ENCODE measurements at regions not wholly inside any gene's neighbourhood (a gene's known extent, or its start where the extent isn't known, plus 50 kb on each side); places are given as distances from the start of the nearest gene placed in this dataset.

GRCh38 chr2:44110444-44110843 lies 58.2 kb upstream of the PPM1B start:
- H3K27me3 ChIP-seq (ENCODE audit: control insufficient read depth, insufficient read depth, low read length): peaks cover 3% of the 10 kb centered on the region
- H3K27me3 Mint-ChIP-seq: peaks cover 26% of the 10 kb centered on the region
- no peak overlapping the region for H3K4me3 ChIP-seq (ENCODE audit: low read depth, low read length)
- ATAC-seq (ENCODE audit: low read depth in 2 of 2) (no peak), DNase-seq (no peak)
- no peaks in the 10 kb centered on the region for H3K9me3 Mint-ChIP-seq
- no peaks in the 10 kb centered on the region for H3K36me3 Mint-ChIP-seq
- H3K9me3 ChIP-seq (ENCODE audit: control insufficient read depth in 2 of 2, low read length in 2 of 2): no peaks in the 10 kb centered on the region
- H3K4me1 ChIP-seq (ENCODE audit: control insufficient read depth, insufficient read depth, low read length, poor library complexity, severe bottlenecking): no peaks in the 10 kb centered on the region
- H3K4me3 Mint-ChIP-seq: peak overlapping the region in 1 of 4 donors; percentile 10
- no peak overlapping the region for H3K27ac ChIP-seq (ENCODE audit: insufficient read depth, low read length, poor library complexity, severe bottlenecking)
- no peaks in the 10 kb centered on the region for H3K36me3 ChIP-seq (ENCODE audit: control insufficient read depth, insufficient read depth, low read length)
- H3K4me1 Mint-ChIP-seq: peaks cover 0 to 4% (median 2%) of the 10 kb centered on the region in 4 donors
- H3K27ac Mint-ChIP-seq: peak overlapping the region in 1 of 3 donors; percentile 20

- Mint-ChIP-seq H3K9me3 (peaks cover 0 to under 1% (median 0%) of the 10 kb centered on the region in 7 donors), H3K27ac (peak overlapping the region in 1 of 3 donors; percentile 32), H3K4me1 (peaks cover 0 to 3% (median 1%) of the 10 kb centered on the region in 4 donors), H3K27me3 (peaks cover 29% of the 10 kb centered on the region), H3K4me3 (no peak overlapping the region), H3K36me3 (no peaks in the 10 kb centered on the region)
- H3K4me1 ChIP-seq (ENCODE audit: control insufficient read depth, insufficient read depth, low read length, poor library complexity, severe bottlenecking): no peaks in the 10 kb centered on the region
- no peak for DNase-seq
- no peak for ATAC-seq (ENCODE audit: low read depth in 2 of 2)
- no peaks in the 10 kb centered on the region for H3K9me3 ChIP-seq (ENCODE audit: control insufficient read depth in 2 of 2, low read length in 2 of 2)
- no peak overlapping the region for H3K4me3 ChIP-seq (ENCODE audit: low read depth, low read length)
- peaks cover 3% of the 10 kb centered on the region for H3K27me3 ChIP-seq (ENCODE audit: control insufficient read depth, insufficient read depth, low read length)
- H3K36me3 ChIP-seq (ENCODE audit: control insufficient read depth, insufficient read depth, low read length): no peaks in the 10 kb centered on the region
- H3K27ac ChIP-seq (ENCODE audit: insufficient read depth, low read length, poor library complexity, severe bottlenecking): no peak overlapping the region
Observed at GRCh38 chr2:44112096-44112495, 56.6 kb upstream of the PPM1B start.

DNA sequence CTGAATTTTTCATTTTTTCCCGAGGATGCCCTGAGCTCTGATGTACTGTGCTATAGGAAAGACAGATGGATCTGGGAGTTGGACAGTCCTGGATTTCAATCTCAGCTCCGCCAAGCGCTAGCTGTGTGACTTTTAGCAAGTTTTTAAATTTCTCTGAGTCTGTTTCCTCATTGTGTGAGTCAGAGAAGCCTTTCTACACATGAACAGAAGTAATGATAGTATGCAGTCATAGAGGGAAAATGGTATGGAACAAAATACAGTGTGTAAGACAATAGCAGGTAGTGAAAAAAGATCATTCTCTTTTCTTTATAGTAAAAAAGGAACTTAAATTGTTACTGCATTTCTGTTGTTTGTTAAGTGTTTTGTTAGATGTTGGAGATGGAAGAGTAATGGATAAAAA lies 52.4 kb upstream of the PPM1B start:
- H3K4me3 Mint-ChIP-seq: no peak overlapping the region
- Histone ChIP-seq H3K4me3 (ENCODE audit: low read depth, low read length) (no peak overlapping the region), H3K27ac (ENCODE audit: insufficient read depth, low read length, poor library complexity, severe bottlenecking) (no peak overlapping the region), H3K36me3 (ENCODE audit: control insufficient read depth, insufficient read depth, low read length) (no peaks in the 10 kb centered on the region), H3K27me3 (ENCODE audit: control insufficient read depth, insufficient read depth, low read length) (no peaks in the 10 kb centered on the region), H3K9me3 (ENCODE audit: control insufficient read depth in 2 of 2, low read length in 2 of 2) (no peaks in the 10 kb centered on the region), H3K4me1 (ENCODE audit: control insufficient read depth, insufficient read depth, low read length, poor library complexity, severe bottlenecking) (peaks cover 3% of the 10 kb centered on the region)
- H3K4me1 Mint-ChIP-seq: peaks cover 0 to 6% (median 2%) of the 10 kb centered on the region in 4 donors
- H3K27ac Mint-ChIP-seq: no peak overlapping the region
- DNase-seq: no peak
- no peaks in the 10 kb centered on the region for H3K36me3 Mint-ChIP-seq
- H3K9me3 Mint-ChIP-seq: peaks cover 0 to 3% (median 0%) of the 10 kb centered on the region in 7 donors
- H3K27me3 Mint-ChIP-seq: peaks cover 16% of the 10 kb centered on the region
- no peak for ATAC-seq (ENCODE audit: low read depth in 2 of 2)

DNA sequence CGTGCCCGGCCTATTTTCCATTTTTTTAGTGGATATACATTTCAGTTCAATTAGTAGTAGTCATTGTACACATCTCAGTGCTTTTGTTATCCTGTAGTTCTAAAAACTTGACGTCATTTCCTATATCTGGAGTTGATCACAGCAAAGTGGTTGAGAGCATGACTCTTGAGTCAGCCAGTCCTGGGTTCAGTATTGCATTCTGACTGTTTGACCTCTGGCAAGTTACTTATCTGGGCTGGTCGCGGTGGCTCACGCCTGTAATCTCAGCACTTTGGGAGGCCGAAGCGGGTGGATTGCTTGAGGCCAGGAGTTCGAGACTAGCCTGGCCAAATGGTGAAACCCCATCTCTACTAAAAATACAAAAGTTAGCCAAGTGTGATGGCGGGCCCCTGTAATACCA lies 50.4 kb upstream of the PPM1B start:
- Histone ChIP-seq H3K27ac (ENCODE audit: insufficient read depth, low read length, poor library complexity, severe bottlenecking) (no peak overlapping the region), H3K9me3 (ENCODE audit: control insufficient read depth in 2 of 2, low read length in 2 of 2) (no peaks in the 10 kb centered on the region), H3K36me3 (ENCODE audit: control insufficient read depth, insufficient read depth, low read length) (no peaks in the 10 kb centered on the region), H3K4me1 (ENCODE audit: control insufficient read depth, insufficient read depth, low read length, poor library complexity, severe bottlenecking) (peaks cover 3% of the 10 kb centered on the region), H3K4me3 (ENCODE audit: low read depth, low read length) (no peak overlapping the region), H3K27me3 (ENCODE audit: control insufficient read depth, insufficient read depth, low read length) (no peaks in the 10 kb centered on the region)
- Mint-ChIP-seq H3K27ac (no peak overlapping the region), H3K9me3 (peaks cover 0 to 3% (median 0%) of the 10 kb centered on the region in 7 donors), H3K27me3 (peaks cover 28% of the 10 kb centered on the region), H3K4me1 (peaks cover 0 to 6% (median 2%) of the 10 kb centered on the region in 4 donors), H3K36me3 (no peaks in the 10 kb centered on the region), H3K4me3 (no peak overlapping the region)
- DNase-seq (no peak), ATAC-seq (ENCODE audit: low read depth in 2 of 2) (no peak)

Measured in CD4-positive, CD25-positive, alpha-beta regulatory T cell (primary cell).